Fibroblast of pulmonary artery (primary cell): ENCODE measurements at regions not wholly inside any gene's neighbourhood (a gene's known extent, or its start where the extent isn't known, plus 50 kb on each side); places are given as distances from the start of the nearest gene placed in this dataset.

Source experiments
- DNase-seq: peaks from one replicate; pipeline ENCODE4 v3.0.0-alpha.2; 2010; ENCODE audit warnings: low read depth
- H3K4me3 ChIP-seq: replicated peaks from 2 replicates; pipeline ENCODE4 v1.5.1; 2011; ENCODE audit warnings: low read depth, mild to moderate bottlenecking, control low read depth, low read length, moderate library complexity
- TF ChIP-seq, protein P1 (sequence below): IDR thresholded peaks from 2 replicates; pipeline ENCODE4 v1.5.1; 2011; ENCODE audit warnings: mild to moderate bottlenecking, control low read depth, low read length, inconsistent platforms; ENCODE audit errors: missing control alignments

DNA sequence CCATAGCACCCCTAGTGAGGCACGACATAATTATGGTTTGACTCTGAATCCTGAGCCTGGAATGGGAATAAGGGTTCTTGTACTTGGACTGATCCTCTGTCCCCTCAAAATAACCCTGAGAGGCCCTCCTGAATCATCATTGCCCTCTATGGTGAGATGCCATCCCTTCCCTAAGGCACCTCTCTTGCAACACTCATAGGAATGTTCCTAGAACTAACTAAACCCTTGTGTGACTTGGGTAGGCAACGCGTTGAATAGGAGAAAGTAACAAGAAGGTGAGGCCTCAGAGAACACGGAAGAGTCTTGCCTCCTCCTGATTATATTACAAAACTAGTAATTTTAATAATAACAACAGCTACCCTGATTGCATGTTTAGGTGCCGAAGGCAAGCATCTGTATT is 189.1 kb upstream of the ANKFN1 start:
- no peak overlapping the region for H3K4me3 ChIP-seq
- DNase-seq = no peak
- TF ChIP-seq, protein P1, sequence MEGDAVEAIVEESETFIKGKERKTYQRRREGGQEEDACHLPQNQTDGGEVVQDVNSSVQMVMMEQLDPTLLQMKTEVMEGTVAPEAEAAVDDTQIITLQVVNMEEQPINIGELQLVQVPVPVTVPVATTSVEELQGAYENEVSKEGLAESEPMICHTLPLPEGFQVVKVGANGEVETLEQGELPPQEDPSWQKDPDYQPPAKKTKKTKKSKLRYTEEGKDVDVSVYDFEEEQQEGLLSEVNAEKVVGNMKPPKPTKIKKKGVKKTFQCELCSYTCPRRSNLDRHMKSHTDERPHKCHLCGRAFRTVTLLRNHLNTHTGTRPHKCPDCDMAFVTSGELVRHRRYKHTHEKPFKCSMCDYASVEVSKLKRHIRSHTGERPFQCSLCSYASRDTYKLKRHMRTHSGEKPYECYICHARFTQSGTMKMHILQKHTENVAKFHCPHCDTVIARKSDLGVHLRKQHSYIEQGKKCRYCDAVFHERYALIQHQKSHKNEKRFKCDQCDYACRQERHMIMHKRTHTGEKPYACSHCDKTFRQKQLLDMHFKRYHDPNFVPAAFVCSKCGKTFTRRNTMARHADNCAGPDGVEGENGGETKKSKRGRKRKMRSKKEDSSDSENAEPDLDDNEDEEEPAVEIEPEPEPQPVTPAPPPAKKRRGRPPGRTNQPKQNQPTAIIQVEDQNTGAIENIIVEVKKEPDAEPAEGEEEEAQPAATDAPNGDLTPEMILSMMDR = no peak

DNA sequence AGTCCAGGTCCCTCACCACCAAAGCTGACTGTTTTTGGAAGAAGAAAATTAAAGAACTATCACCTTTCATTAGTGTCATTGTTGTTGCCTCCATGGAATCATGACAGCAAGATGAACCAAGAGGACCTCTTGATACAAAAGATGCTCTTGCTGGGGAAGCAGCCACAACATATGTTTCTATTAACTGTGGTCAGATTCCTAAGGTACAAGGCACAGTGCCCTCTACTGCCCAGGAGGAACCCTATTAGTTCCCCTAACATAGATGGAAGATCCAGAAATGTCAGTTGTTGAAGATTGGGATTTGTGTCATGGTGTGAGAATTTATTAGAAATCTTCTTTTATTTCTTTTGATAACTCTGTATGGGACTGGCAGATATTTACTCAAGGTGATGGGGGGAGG is 188.2 kb upstream of the ANKFN1 start:
- no peak overlapping the region for H3K4me3 ChIP-seq
- TF ChIP-seq, protein P1 = no peak
- no peak for DNase-seq

DNA sequence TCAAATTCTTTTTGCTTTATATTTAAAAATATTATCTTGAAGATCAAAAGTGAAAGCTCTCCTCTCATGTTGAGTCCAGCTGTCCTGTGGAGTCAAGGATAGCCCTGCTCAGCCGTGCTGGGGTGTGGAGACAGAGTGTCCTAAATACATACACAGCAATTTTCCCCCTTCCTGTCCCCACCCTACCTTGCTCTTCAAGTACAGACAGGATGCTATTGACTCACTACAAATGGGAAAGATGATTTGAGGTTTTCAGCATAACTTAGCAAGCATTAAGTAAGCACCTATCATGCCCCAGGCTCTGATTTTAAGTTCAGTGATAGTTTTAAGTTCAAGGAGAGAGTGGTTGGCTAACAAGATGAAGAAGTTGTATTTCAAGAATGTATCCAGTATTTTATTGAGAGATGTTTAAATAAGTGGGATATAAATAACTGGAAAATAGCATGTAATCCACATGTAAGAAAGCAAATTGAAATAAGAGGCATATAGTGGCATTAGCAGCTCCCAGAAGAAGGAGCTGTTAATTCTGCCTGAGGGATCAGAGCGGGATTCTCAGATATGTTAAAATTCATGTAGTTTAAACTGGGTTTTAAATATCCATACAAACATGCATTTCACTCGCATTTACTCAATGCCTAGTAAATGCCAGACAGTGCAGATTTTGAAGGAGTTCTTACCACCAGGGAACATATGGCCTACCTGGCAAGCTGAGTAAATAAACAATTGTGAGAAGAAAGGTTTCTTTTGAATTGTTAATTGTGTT is 183.5 kb upstream of the ANKFN1 start:
- TF ChIP-seq, protein P1 = no peak
- no peak overlapping the region for H3K4me3 ChIP-seq
- DNase-seq = no peak

DNA sequence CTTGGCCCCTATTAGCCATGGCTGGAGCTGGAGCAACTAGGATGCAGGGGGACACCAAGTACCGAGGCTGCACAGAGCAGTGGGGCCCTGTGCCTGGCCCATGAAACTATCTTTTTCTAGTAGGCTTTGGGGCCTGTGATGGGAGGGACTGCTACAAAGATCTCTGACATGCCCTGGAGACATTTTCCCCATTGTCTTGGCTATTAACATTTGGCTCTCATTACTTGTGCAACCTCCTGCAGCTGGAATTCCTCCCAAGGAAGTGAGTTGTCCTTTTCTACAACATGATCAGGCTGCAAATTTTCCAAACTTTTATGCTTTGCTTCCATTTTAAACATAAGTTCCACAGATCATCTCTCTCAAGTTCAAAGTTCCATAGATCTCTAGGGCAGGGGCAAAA is 174.7 kb upstream of the ANKFN1 start:
- TF ChIP-seq, protein P1 = no peak
- no peak for DNase-seq

DNA sequence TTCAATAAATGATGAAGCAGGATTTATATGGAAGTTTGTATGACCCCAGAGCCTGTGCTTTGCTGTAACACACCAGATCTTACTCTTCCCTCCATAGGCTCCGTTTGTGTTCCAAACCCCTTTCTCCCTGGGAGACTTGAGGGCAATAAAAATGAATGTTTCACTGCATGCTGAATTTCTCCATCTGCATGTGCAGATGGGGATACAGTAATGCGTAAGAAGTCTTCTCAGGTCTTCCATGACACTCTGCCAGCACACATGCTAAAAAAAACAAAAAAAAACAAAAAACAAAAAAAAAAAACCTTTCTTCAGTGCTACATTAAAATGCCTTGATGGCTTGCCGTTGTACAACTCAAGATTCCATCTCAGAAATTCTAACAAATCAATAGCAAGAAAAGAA is 170.2 kb upstream of the ANKFN1 start:
- TF ChIP-seq, protein P1 = no peak
- H3K4me3 ChIP-seq = no peak overlapping the region

More for the DNA sequence above, 174.7 kb upstream of the ANKFN1 start:
- H3K4me3 ChIP-seq = no peak overlapping the region

DNA sequence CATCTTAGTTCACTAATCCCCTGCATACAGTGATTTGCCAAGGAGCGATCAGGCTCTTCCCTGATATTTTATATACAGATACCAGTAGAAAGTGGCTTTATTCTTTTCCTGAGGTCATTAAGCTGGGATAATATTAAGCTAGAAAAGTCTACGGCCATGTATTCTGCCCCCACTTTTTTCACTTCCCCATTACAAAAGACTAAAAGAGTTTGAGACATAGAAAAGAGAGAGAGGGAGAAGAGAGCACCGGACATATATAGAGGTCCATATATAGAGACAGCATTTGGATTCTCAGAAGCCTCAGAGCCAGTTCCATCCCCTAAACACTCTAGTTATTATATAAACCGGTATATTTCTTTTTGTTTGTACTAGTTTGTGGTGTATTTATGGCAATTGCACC is 166.5 kb upstream of the ANKFN1 start:
- TF ChIP-seq, protein P1 = no peak
- H3K4me3 ChIP-seq = no peak overlapping the region
- DNase-seq = no peak

More for the DNA sequence above, 170.2 kb upstream of the ANKFN1 start:
- no peak for DNase-seq

DNA sequence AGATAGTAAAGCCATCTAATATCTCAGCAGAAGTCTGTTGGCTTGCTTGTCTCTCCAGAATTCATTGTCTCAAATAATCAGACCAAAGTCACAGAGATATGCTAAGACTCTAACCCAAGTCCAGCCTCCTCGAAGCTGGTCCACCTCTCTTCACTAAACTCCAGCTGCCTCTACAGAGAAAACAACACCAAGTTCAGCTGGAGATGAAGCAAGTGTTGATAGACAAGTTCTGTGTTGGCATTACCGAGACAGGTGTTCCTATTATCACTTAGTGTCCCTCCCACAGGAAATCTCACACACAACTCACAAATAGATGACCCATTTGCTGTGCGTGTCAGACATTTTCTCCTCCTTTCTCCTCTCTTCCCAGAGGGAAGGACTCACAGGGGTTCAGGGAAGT is 164.4 kb upstream of the ANKFN1 start:
- TF ChIP-seq, protein P1 = no peak
- no peak for DNase-seq

More for the DNA sequence above, 164.4 kb upstream of the ANKFN1 start:
- H3K4me3 ChIP-seq = no peak overlapping the region
